Keratinocyte (primary cell): ENCODE measurements at regions not wholly inside any gene's neighbourhood (a gene's known extent, or its start where the extent isn't known, plus 50 kb on each side); places are given as distances from the start of the nearest gene placed in this dataset.

Experiments
- DNase-seq: peaks from one replicate; pipeline ENCODE4 v3.0.0-alpha.2; 2011; ENCODE audit warnings: low read depth, missing footprints, low spot score
- FAIRE-seq: peaks from 2 replicates; lab custom pipeline; 2011; peaks lifted over from hg19 to GRCh38; lab: Jason Lieb, UNC
- H2AFZ ChIP-seq: 2 replicates; pipeline ENCODE4 v1.6.0; 2012; ENCODE audit warnings: low read length, control low read depth, inconsistent platforms; ENCODE audit not compliant: control insufficient read depth
- H3K27ac ChIP-seq: 2 replicates; pipeline ENCODE4 v1.5.1; 2011; ENCODE audit warnings: low read length; ENCODE audit not compliant: control insufficient read depth, insufficient read depth
- H3K27me3 ChIP-seq: 3 replicates; pipeline ENCODE4 v1.6.0; 2011; ENCODE audit warnings: low read length; ENCODE audit not compliant: control insufficient read depth, insufficient read depth; ENCODE audit errors: extremely low read depth
- H3K36me3 ChIP-seq, 2 experiments: 2 replicates in 1 of 2; 3 replicates in 1 of 2; pipeline ENCODE4 v1.5.1; 2011; ENCODE audit warnings: low read length in 2 of 2, mild to moderate bottlenecking in 1 of 2; ENCODE audit not compliant: control insufficient read depth in 2 of 2, insufficient read depth in 2 of 2; ENCODE audit errors: extremely low read depth in 1 of 2
- H3K4me1 ChIP-seq: 3 replicates; pipeline ENCODE4 v1.5.1; 2011; ENCODE audit warnings: low read length; ENCODE audit not compliant: control insufficient read depth, insufficient read depth; ENCODE audit errors: extremely low read depth
- H3K4me2 ChIP-seq: 3 replicates; pipeline ENCODE4 v1.6.0; 2011; ENCODE audit warnings: low read depth, low read length; ENCODE audit not compliant: control insufficient read depth, insufficient read depth; ENCODE audit errors: extremely low read depth
- H3K4me3 ChIP-seq, 3 experiments: fragments of 200-600 bp in 1 of 3; sonication (generic) in 1 of 3; 2 replicates in 2 of 3; 3 replicates in 1 of 3; pipeline ENCODE4 v1.5.1; 2011 to 2016; ENCODE audit warnings: low read length in 3 of 3, mild to moderate bottlenecking in 3 of 3, control low read depth in 2 of 3, inconsistent platforms in 1 of 3, low read depth in 1 of 3, mixed read lengths in 1 of 3, mixed run types in 1 of 3, moderate library complexity in 1 of 3; ENCODE audit not compliant: control insufficient read depth in 2 of 3, insufficient read depth in 2 of 3; ENCODE audit errors: extremely low read depth in 1 of 3
- H3K79me2 ChIP-seq: 2 replicates; pipeline ENCODE4 v1.6.0; 2012; ENCODE audit warnings: low read length; ENCODE audit not compliant: control insufficient read depth, insufficient read depth
- H3K9ac ChIP-seq: 3 replicates; pipeline ENCODE4 v1.6.0; 2011; ENCODE audit warnings: low read length; ENCODE audit not compliant: control insufficient read depth, insufficient read depth; ENCODE audit errors: extremely low read depth
- H3K9me1 ChIP-seq: 3 replicates; pipeline ENCODE4 v1.6.0; 2011; ENCODE audit warnings: low read length; ENCODE audit not compliant: control insufficient read depth, insufficient read depth; ENCODE audit errors: extremely low read depth
- H3K9me3 ChIP-seq: 2 replicates; pipeline ENCODE4 v1.5.1; 2012; ENCODE audit warnings: low read depth, low read length; ENCODE audit not compliant: control insufficient read depth
- H4K20me1 ChIP-seq: 3 replicates; pipeline ENCODE4 v1.6.0; 2011; ENCODE audit warnings: low read length; ENCODE audit not compliant: control insufficient read depth, insufficient read depth; ENCODE audit errors: extremely low read depth
- EZH2 ChIP-seq: IDR thresholded peaks from one replicate; pipeline ENCODE4 v1.6.1; 2012; ENCODE audit warnings: inconsistent platforms, mild to moderate bottlenecking, low read length, moderate library complexity
- dilution Hi-C: fragments of 300-500 bp; cut with MboI; formaldehyde crosslinking; loops from one replicate; pipeline ENCODE4 v1.7.0; 2020; ENCODE audit warnings: low sequenced_read_pairs; ENCODE audit not compliant: extremely low pct_ligation_motif_present
- TF ChIP-seq, protein P1 (sequence below), 3 experiments: IDR thresholded peaks in 1 of 3; conservative IDR thresholded peaks in 1 of 3; optimal IDR thresholded peaks in 1 of 3; 2 replicates in 2 of 3; 3 replicates in 1 of 3; pipeline versions ENCODE3 to v1.5.1; 2011; ENCODE audit warnings: low read length in 3 of 3, mild to moderate bottlenecking in 3 of 3, moderate library complexity in 2 of 3, control low read depth in 1 of 3, inconsistent platforms in 1 of 3; ENCODE audit not compliant: insufficient read depth in 2 of 3; ENCODE audit errors: extremely low read depth in 1 of 3

DNA sequence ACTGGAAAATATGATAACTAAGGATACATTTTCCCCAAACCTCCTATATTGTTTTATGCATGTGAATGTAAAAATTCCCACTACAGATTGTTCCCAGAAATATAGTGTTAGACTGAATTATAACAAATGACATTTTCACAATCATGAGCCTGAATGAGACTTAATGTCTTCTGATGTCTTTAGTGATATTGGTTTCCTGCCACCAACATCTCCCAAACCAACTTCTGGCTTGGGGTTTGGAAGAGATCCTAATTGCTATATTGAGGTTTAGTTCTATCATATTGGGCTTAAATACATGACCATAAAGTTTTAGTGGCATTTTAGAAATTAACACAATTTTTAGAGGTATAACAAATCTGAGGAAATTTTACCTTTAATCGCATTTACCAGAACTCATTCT is 445.3 kb upstream of the CCDC54 start:
- H3K9me1 ChIP-seq = no peaks in the 10 kb centered on the region
- FAIRE-seq = no peak
- no peak overlapping the region for H2AFZ ChIP-seq
- H3K9ac ChIP-seq = no peak overlapping the region
- H3K4me1 ChIP-seq = no peaks in the 10 kb centered on the region
- H3K9me3 ChIP-seq = no peaks in the 10 kb centered on the region
- dilution Hi-C loops = no loop called here
- H3K79me2 ChIP-seq = no peaks in the 10 kb centered on the region
- TF ChIP-seq, protein P1, sequence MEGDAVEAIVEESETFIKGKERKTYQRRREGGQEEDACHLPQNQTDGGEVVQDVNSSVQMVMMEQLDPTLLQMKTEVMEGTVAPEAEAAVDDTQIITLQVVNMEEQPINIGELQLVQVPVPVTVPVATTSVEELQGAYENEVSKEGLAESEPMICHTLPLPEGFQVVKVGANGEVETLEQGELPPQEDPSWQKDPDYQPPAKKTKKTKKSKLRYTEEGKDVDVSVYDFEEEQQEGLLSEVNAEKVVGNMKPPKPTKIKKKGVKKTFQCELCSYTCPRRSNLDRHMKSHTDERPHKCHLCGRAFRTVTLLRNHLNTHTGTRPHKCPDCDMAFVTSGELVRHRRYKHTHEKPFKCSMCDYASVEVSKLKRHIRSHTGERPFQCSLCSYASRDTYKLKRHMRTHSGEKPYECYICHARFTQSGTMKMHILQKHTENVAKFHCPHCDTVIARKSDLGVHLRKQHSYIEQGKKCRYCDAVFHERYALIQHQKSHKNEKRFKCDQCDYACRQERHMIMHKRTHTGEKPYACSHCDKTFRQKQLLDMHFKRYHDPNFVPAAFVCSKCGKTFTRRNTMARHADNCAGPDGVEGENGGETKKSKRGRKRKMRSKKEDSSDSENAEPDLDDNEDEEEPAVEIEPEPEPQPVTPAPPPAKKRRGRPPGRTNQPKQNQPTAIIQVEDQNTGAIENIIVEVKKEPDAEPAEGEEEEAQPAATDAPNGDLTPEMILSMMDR (optimal IDR thresholded peaks at IDR 0.05 in 1 of 3, IDR thresholded peaks at IDR 0.05 in 1 of 3, conservative IDR thresholded peaks at IDR 0.05 in 1 of 3; ENCODE audit: extremely low read depth in 1 of 3, insufficient read depth in 2 of 3, low read length in 3 of 3) = no peak
- TF ChIP-seq EZH2 = no peak
- H3K27me3 ChIP-seq = no peaks in the 10 kb centered on the region
- no peak for DNase-seq
- H4K20me1 ChIP-seq = no peaks in the 10 kb centered on the region
- H3K36me3 ChIP-seq = no peaks in the 10 kb centered on the region
- no peak overlapping the region for H3K4me3 ChIP-seq
- no peak overlapping the region for H3K27ac ChIP-seq
- no peak overlapping the region for H3K4me2 ChIP-seq

DNA sequence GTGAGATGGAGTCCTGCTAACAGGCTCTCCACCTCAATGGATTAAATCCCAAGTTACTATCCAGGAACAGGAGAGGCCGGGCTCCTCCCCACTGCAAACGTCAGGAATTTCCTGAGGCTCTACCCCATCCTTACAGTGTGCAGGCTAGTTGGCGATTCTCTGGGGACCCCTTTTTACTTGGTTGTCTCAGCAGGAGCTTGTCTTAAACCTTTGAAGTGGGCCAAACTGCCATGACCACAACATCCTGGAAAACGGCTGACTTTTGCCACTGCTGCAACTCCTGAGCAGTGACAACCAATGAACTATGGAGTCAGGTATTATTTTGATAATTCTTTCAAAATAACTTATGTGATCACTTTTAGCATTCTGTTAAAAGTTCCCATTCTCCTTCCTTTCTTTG is 440.9 kb upstream of the CCDC54 start:
- FAIRE-seq (no peak), DNase-seq (no peak)
- dilution Hi-C loops = no loop called here
- no peak overlapping the region for H3K27ac ChIP-seq
- H2AFZ ChIP-seq = no peak overlapping the region
- TF ChIP-seq, protein P1 (optimal IDR thresholded peaks at IDR 0.05 in 1 of 3, IDR thresholded peaks at IDR 0.05 in 1 of 3, conservative IDR thresholded peaks at IDR 0.05 in 1 of 3; ENCODE audit: extremely low read depth in 1 of 3, insufficient read depth in 2 of 3, low read length in 3 of 3) = no peak
- TF ChIP-seq EZH2 = no peak
- no peak overlapping the region for H3K9ac ChIP-seq
- no peak overlapping the region for H3K4me2 ChIP-seq
- H3K79me2 ChIP-seq = no peaks in the 10 kb centered on the region
- no peaks in the 10 kb centered on the region for H3K36me3 ChIP-seq
- H3K4me1 ChIP-seq = no peaks in the 10 kb centered on the region
- no peaks in the 10 kb centered on the region for H3K27me3 ChIP-seq
- H3K9me3 ChIP-seq = no peaks in the 10 kb centered on the region
- no peak overlapping the region for H3K4me3 ChIP-seq
- no peaks in the 10 kb centered on the region for H3K9me1 ChIP-seq
- no peaks in the 10 kb centered on the region for H4K20me1 ChIP-seq
